ENCODE measurements at regions not wholly inside any gene's neighbourhood (a gene's known extent, or its start where the extent isn't known, plus 50 kb on each side); places are given as distances from the start of the nearest gene placed in this dataset.

DNA sequence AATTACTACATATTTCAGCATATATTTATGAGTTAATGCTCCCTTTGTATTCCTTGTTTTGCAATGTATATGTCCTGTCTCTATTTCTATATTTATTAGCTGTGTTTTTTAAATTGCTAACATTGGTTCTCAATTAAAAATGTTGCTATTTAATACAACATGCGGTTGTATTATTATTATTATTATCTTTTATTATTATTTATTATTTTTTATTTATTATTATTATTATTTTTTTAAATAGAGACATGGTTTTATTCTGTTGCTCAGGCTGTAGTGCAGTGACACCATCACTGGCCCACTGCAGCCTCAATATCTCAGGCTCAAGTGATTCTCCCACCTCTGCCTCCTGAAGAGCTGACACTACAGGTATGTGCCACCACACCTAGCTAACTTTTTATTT lies 1005.9 kb upstream of the ADGRL3 start:
- TF ChIP-seq GATA2 (IDR thresholded peaks at IDR 0.05; ENCODE audit: insufficient read depth, insufficient read length, low read depth, low read length) (no peak), EZH2 (IDR thresholded peaks at IDR 0.05; ENCODE audit: borderline replicate concordance, low read depth, low read length, severe bottlenecking) (no peak), JUN (IDR thresholded peaks at IDR 0.05; ENCODE audit: borderline replicate concordance, insufficient read depth, insufficient read length, low read depth) (no peak), POLR2A (IDR thresholded peaks at IDR 0.05; ENCODE audit: low read depth, low read length) (no peak), POLR2AphosphoS5 (IDR thresholded peaks at IDR 0.05; ENCODE audit: insufficient read depth, low read depth, low read length) (no peak), FOS (IDR thresholded peaks at IDR 0.05; ENCODE audit: borderline replicate concordance, insufficient read depth, low read length) (no peak), MYC (IDR thresholded peaks at IDR 0.05; ENCODE audit: low read depth, low read length) (no peak)
- TF ChIP-seq, protein P1, sequence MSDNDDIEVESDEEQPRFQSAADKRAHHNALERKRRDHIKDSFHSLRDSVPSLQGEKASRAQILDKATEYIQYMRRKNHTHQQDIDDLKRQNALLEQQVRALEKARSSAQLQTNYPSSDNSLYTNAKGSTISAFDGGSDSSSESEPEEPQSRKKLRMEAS (IDR thresholded peaks at IDR 0.05; ENCODE audit: insufficient read depth, insufficient read length), result no peak
- TF ChIP-seq, protein P2, sequence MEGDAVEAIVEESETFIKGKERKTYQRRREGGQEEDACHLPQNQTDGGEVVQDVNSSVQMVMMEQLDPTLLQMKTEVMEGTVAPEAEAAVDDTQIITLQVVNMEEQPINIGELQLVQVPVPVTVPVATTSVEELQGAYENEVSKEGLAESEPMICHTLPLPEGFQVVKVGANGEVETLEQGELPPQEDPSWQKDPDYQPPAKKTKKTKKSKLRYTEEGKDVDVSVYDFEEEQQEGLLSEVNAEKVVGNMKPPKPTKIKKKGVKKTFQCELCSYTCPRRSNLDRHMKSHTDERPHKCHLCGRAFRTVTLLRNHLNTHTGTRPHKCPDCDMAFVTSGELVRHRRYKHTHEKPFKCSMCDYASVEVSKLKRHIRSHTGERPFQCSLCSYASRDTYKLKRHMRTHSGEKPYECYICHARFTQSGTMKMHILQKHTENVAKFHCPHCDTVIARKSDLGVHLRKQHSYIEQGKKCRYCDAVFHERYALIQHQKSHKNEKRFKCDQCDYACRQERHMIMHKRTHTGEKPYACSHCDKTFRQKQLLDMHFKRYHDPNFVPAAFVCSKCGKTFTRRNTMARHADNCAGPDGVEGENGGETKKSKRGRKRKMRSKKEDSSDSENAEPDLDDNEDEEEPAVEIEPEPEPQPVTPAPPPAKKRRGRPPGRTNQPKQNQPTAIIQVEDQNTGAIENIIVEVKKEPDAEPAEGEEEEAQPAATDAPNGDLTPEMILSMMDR (IDR thresholded peaks at IDR 0.05; ENCODE audit: extremely low read depth in 1 of 2, insufficient read depth in 1 of 2, low read depth in 1 of 2, low read length in 2 of 2), result no peak
- ChIA-PET CTCF (no interaction called here), POLR2A (no interaction called here)
- BruUV-seq (replicated peaks), result no TSS peak
- Histone ChIP-seq H2AFZ (ENCODE audit: low read depth, low read length) (no peak overlapping the region), H3K79me2 (ENCODE audit: control insufficient read depth, insufficient read depth, low read length) (no peaks in the 10 kb centered on the region), H3K36me3 (ENCODE audit: control insufficient read depth in 2 of 2, extremely low read depth in 1 of 2, insufficient read depth in 2 of 2, low read length in 2 of 2) (no peaks in the 10 kb centered on the region), H3K4me3 (replicated peaks in 1 of 3; ENCODE audit: insufficient read depth in 1 of 3, low read depth in 1 of 3, low read length in 3 of 3) (no peak overlapping the region), H3K4me1 (ENCODE audit: control insufficient read depth, extremely low read depth, insufficient read depth, low read length) (no peaks in the 10 kb centered on the region), H3K27me3 (ENCODE audit: control insufficient read depth in 2 of 2, insufficient read depth in 2 of 2, low read length in 2 of 2) (no peaks in the 10 kb centered on the region), H3K9me1 (replicated peaks; ENCODE audit: control insufficient read depth, extremely low read depth, insufficient read depth, low read length) (no peaks in the 10 kb centered on the region), H3K27ac (ENCODE audit: insufficient read depth, low read depth, low read length) (no peak overlapping the region), H3K9me3 (replicated peaks; ENCODE audit: control insufficient read depth, insufficient read depth, low read length) (no peaks in the 10 kb centered on the region), H3K9ac (replicated peaks; ENCODE audit: extremely low read depth, insufficient read depth, low read length) (no peak overlapping the region), H3K4me2 (ENCODE audit: insufficient read depth, low read length) (no peak overlapping the region), H4K20me1 (replicated peaks; ENCODE audit: control insufficient read depth, extremely low read depth, insufficient read depth, low read length) (no peaks in the 10 kb centered on the region)
- dilution Hi-C loops (cut with MboI; ENCODE audit: extremely low pct_ligation_motif_present, low sequenced_read_pairs), result no loop called here
- no peak for DNase-seq (ENCODE audit: low read depth, low spot score)
- intact Hi-C loops (cut with micrococcal nuclease), result no loop called here
- FAIRE-seq, result no peak
